HEK293 (cell line): ENCODE measurements at regions not wholly inside any gene's neighbourhood (a gene's known extent, or its start where the extent isn't known, plus 50 kb on each side); places are given as distances from the start of the nearest gene placed in this dataset.

Source experiments
- KLF10 ChIP-seq: fragments of 450-650 bp; IDR thresholded peaks from 2 replicates; pipeline ENCODE4 v1.5.1; 2018; ENCODE audit warnings: missing biosample characterization, mild to moderate bottlenecking, missing genetic modification characterization
- YY1 ChIP-seq: fragments of 450-650 bp; formaldehyde crosslinking; IDR thresholded peaks from 2 replicates; pipeline ENCODE4 v1.5.1; 2018; ENCODE audit warnings: missing biosample characterization, missing genetic modification characterization
- ZBTB8A ChIP-seq: fragments of 450-650 bp; formaldehyde crosslinking; IDR thresholded peaks from 2 replicates; pipeline ENCODE4 v1.5.1; 2016; ENCODE audit warnings: missing biosample characterization, missing genetic modification characterization
- ZNF24 ChIP-seq: fragments of 450-650 bp; formaldehyde crosslinking; IDR thresholded peaks from 2 replicates; pipeline ENCODE4 v1.5.1; 2016; ENCODE audit warnings: missing biosample characterization, missing genetic modification characterization
- ZNF311 ChIP-seq: fragments of 450-650 bp; formaldehyde crosslinking; IDR thresholded peaks from 2 replicates; pipeline ENCODE4 v1.5.1; 2017; ENCODE audit warnings: missing biosample characterization, missing genetic modification characterization, borderline replicate concordance
- ZNF416 ChIP-seq: fragments of 450-650 bp; formaldehyde crosslinking; IDR thresholded peaks from 2 replicates; pipeline ENCODE4 v1.5.1; 2016; ENCODE audit warnings: missing biosample characterization, missing genetic modification characterization
- ZNF664 ChIP-seq: fragments of 450-650 bp; formaldehyde crosslinking; IDR thresholded peaks from 2 replicates; pipeline ENCODE4 v1.5.1; 2016; ENCODE audit warnings: missing biosample characterization, missing genetic modification characterization
- ZXDB ChIP-seq: fragments of 450-650 bp; formaldehyde crosslinking; IDR thresholded peaks from 2 replicates; pipeline ENCODE4 v1.5.1; 2016; ENCODE audit warnings: missing biosample characterization, missing genetic modification characterization
- TF ChIP-seq, protein P1 (sequence below): fragments of 450-650 bp; formaldehyde crosslinking; IDR thresholded peaks from 2 replicates; pipeline ENCODE4 v1.5.1; 2016; ENCODE audit warnings: missing biosample characterization, missing genetic modification characterization
- TF ChIP-seq, protein P2 (sequence below): fragments of 450-650 bp; formaldehyde crosslinking; IDR thresholded peaks from 2 replicates; pipeline ENCODE4 v1.5.1; 2016; ENCODE audit warnings: missing biosample characterization, missing genetic modification characterization, low read depth
- TF ChIP-seq, protein P3 (sequence below): fragments of 450-650 bp; formaldehyde crosslinking; IDR thresholded peaks from 2 replicates; pipeline ENCODE4 v1.5.1; 2016; ENCODE audit warnings: missing biosample characterization, missing genetic modification characterization
- TF ChIP-seq, protein P4 (sequence below): fragments of 450-650 bp; formaldehyde crosslinking; IDR thresholded peaks from 2 replicates; pipeline ENCODE4 v1.5.1; 2016; ENCODE audit warnings: missing biosample characterization, missing genetic modification characterization

DNA sequence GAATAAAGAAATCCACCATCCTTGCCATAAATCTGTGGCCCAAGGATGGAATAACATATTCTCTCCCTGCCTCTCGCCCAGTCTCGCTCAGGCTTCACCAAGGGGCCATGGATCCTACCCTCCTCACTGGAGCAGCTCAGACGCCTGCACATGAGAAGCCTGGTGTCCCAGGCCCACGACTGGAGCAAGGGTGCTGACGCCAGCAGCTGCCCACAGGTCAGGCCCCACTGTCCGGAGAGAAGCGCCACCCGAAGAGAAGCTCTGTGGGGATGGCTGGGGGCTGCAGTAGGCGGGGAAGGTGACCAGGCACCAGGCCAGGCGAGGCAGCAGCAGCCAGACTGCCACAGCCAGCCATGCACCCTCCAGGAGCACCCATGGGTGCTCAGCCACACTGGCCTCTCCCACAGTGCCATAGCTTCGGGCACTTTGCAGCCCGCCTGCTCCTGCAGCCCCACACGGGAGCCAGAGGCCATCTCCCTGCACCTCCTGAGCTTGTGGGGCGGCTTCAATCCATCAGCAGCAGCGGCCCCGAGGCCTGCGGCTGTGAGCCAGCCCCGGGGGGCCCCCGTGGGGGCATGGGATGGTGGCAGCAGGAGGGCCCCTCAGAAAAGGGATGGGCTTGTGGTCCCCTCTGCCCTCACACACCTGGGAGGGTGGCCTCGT lies 286.2 kb upstream of the SGK1 start:
- no peak for TF ChIP-seq ZNF311 (tag by site-specific recombination)
- TF ChIP-seq, protein P1, sequence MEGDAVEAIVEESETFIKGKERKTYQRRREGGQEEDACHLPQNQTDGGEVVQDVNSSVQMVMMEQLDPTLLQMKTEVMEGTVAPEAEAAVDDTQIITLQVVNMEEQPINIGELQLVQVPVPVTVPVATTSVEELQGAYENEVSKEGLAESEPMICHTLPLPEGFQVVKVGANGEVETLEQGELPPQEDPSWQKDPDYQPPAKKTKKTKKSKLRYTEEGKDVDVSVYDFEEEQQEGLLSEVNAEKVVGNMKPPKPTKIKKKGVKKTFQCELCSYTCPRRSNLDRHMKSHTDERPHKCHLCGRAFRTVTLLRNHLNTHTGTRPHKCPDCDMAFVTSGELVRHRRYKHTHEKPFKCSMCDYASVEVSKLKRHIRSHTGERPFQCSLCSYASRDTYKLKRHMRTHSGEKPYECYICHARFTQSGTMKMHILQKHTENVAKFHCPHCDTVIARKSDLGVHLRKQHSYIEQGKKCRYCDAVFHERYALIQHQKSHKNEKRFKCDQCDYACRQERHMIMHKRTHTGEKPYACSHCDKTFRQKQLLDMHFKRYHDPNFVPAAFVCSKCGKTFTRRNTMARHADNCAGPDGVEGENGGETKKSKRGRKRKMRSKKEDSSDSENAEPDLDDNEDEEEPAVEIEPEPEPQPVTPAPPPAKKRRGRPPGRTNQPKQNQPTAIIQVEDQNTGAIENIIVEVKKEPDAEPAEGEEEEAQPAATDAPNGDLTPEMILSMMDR (tag by site-specific recombination): no peak
- no peak for TF ChIP-seq ZBTB8A (tag by site-specific recombination)
- TF ChIP-seq, protein P2, sequence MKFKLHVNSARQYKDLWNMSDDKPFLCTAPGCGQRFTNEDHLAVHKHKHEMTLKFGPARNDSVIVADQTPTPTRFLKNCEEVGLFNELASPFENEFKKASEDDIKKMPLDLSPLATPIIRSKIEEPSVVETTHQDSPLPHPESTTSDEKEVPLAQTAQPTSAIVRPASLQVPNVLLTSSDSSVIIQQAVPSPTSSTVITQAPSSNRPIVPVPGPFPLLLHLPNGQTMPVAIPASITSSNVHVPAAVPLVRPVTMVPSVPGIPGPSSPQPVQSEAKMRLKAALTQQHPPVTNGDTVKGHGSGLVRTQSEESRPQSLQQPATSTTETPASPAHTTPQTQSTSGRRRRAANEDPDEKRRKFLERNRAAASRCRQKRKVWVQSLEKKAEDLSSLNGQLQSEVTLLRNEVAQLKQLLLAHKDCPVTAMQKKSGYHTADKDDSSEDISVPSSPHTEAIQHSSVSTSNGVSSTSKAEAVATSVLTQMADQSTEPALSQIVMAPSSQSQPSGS (tag by site-specific recombination): no peak
- no peak for TF ChIP-seq ZNF24 (tag by site-specific recombination)
- TF ChIP-seq, protein P3, sequence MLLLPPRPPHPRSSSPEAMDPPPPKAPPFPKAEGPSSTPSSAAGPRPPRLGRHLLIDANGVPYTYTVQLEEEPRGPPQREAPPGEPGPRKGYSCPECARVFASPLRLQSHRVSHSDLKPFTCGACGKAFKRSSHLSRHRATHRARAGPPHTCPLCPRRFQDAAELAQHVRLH: no peak
- TF ChIP-seq ZNF416 (tag by site-specific recombination): no peak
- TF ChIP-seq YY1: no peak
- TF ChIP-seq, protein P4, sequence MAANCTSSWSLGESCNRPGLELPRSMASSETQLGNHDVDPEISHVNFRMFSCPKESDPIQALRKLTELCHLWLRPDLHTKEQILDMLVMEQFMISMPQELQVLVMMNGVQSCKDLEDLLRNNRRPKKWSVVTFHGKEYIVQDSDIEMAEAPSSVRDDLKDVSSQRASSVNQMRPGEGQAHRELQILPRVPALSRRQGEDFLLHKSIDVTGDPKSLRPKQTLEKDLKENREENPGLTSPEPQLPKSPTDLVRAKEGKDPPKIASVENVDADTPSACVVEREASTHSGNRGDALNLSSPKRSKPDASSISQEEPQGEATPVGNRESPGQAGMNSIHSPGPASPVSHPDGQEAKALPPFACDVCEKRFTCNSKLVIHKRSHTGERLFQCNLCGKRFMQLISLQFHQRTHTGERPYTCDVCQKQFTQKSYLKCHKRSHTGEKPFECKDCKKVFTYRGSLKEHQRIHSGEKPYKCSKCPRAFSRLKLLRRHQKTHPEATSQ (tag by site-specific recombination): no peak
- TF ChIP-seq KLF10 (tag by site-specific recombination): no peak
- no peak for TF ChIP-seq ZXDB (tag by site-specific recombination)
- TF ChIP-seq ZNF664 (tag by site-specific recombination): no peak
